HG02840 (cell line): ENCODE measurements at regions not wholly inside any gene's neighbourhood (a gene's known extent, or its start where the extent isn't known, plus 50 kb on each side); places are given as distances from the start of the nearest gene placed in this dataset.
"Not testable (repeated sequence)": the region's sequence is repeated elsewhere in the genome, so short reads cannot be mapped to it uniquely, and the experiment has no call there.

Source experiments
- ATAC-seq: cut with Tn5 transposase; IDR thresholded peaks from one replicate; pipeline ENCODE4 v1.9.1; 2021; ENCODE audit warnings: mild to moderate bottlenecking, moderate library complexity, moderate number of reproducible peaks; ENCODE audit not compliant: unreplicated experiment, low FRiP score

GRCh38 chr22:49412236-49412635 is 415.4 kb downstream of the BRD1 start:
- no peak for ATAC-seq

- no peak for ATAC-seq
Observed at GRCh38 chr22:49411236-49411635, 416.4 kb downstream of the BRD1 start.

GRCh38 chr22:49408102-49408836 is 419.4 kb downstream of the BRD1 start:
- ATAC-seq = no peak

GRCh38 chr22:49406879-49407587 is 420.6 kb downstream of the BRD1 start:
- no peak for ATAC-seq

DNA sequence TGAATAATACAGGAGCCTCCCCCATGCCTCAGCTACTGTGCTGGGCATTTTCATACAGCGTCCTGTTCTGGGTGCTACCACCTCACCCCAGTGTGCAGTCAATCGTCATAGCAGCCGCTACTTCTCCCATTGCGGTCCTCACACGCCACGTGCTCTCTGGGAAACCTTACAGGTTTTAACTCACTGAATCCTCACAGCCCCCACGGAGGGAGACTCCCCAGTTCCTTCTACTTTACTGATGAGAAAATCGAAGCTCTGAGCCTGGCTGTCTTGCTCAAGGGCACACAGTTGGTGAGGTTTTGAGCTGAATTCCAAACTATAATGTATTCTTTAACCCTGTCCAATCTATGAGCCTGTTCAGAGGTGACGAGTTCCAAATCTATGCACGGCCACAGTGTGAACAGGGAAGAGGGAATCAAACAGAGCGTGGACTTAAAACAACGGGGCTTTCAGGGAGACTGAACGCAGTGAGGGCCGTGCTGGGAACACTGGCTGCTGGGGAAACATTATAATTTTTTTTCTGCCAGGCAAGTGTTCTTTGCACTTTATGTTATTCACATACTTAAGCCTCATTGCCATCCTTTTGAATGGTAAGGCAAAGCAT is 421.5 kb downstream of the BRD1 start:
- no peak for ATAC-seq

DNA sequence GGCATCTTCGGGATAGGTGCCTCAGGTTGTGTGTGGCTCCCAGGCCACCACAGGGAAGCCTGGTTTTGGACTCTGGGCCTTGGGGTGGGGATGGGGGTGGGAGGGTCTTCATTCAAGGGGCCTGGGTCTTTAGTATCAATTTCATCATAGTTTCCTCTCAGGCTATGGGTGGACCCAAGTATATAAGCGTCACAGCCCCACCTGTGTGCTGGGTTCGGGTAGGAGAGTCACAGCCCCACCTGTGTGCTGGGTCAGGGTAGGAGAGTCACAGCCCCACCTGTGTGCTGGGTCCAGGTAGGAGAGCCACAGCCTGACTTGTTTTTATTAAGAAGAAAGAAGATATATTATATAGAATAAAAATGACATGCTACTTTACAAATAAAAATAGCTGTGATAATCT is 422.1 kb downstream of the BRD1 start:
- ATAC-seq = no peak

GRCh38 chr22:49404576-49405241 is 423.0 kb downstream of the BRD1 start:
- ATAC-seq = no peak

GRCh38 chr22:49404020-49404419 is 423.7 kb downstream of the BRD1 start:
- no peak for ATAC-seq

DNA sequence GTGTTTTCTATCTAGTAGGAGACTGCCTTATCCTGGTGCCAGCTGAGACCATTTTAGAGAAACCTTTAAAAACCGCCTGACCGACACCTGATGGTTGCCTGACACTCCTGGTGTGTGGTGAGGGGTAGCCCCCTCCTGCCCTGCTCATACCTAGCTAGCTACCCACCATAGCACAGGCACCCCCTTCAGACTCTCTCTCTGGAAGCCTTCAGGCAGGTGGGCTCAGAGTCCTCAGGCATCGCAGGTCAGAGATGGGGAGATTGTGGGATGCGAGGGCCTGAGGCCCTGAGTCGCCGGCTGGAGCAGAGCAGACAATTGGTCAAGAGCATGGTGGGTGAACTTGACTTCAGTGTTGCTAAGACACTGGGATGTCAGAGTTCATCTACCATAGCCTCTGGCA is 424.6 kb downstream of the BRD1 start:
- no peak for ATAC-seq

DNA sequence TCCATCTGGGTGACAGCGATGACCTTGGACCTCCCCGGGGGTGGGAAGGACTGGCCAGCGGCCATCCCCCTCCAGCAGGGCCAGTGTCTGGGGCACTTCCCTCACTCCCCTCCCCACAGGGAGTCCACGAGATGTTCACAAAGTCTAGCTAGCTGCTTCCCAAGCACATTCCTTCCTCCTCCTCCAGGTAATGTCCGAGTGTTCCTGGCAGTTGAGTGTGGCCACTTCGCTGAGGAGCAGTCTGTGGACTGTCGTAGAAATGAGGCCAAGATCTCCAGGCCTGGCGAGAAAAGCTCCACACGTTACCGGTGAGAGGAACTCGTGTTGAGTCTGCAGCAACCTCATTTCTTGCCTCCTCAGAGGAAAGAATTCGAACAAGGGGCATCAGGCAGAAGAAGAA is 425.5 kb downstream of the BRD1 start:
- no peak for ATAC-seq

- ATAC-seq = no peak
Observed at GRCh38 chr22:49400941-49401598, 426.6 kb downstream of the BRD1 start.

GRCh38 chr22:49400136-49400940 is 427.3 kb downstream of the BRD1 start:
- ATAC-seq = no peak

GRCh38 chr22:49398646-49399045 is 429.0 kb downstream of the BRD1 start:
- ATAC-seq = no peak

GRCh38 chr22:49398115-49398514 is 429.6 kb downstream of the BRD1 start:
- no peak for ATAC-seq

GRCh38 chr22:49396817-49397216 is 430.9 kb downstream of the BRD1 start:
- no peak for ATAC-seq

GRCh38 chr22:49395617-49396016 is 432.1 kb downstream of the BRD1 start:
- no peak for ATAC-seq

- ATAC-seq = not testable (repeated sequence)
Observed at GRCh38 chr22:49395062-49395461, 432.6 kb downstream of the BRD1 start.

DNA sequence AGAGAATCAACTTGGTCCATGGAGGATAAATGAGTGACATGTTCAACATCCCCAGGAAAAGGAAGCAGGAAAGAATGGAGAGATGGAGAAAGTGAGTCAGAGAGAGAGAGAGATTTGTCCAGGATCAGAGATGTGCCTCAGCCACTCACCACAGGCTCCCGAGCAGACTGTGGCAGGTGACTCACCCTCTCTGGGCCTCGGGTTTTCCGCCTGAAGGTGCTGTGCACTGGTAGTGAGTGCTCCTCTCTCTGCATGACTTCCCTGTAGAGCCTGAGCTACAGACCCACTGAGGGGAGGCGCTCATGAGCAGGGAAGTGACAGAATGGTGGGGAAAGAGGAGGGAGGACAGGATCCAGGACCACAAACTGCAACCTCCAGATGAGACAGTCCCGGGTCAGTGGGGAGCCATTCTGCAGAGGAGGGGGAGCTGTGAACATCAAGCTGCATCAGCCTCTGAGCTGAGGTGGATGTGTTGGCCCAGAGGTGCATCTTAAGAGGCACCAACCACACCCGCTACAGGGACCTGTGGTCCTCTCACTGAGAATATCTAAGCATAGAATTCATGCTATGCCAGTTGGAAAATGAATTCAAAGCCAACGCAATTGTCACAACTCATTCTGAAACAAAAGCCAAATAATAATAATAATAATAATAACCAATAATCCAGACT is 433.4 kb downstream of the BRD1 start:
- ATAC-seq = no peak

DNA sequence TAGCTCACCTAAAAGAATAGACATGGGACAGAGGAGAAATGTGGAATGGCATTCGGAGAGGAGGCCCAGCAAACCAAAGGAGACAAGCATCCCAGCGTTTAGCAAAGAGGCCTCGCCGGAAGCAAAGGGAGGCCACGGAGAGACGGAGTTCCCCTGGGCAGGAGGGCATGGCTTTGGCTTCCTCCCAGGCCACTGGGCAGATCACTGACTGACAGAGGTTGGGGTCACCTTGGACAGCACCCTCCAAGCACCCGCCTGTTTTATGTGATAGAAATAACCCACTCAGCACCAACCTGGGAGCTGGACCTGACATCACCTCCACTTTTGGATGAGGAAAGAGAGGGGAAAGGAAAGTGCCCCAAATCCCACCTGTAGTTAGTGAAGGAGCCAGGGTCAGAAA is 434.1 kb downstream of the BRD1 start:
- no peak for ATAC-seq
